ENCODE measurements at regions not wholly inside any gene's neighbourhood (a gene's known extent, or its start where the extent isn't known, plus 50 kb on each side); places are given as distances from the start of the nearest gene placed in this dataset.
"Not testable (repeated sequence)": the region's sequence is repeated elsewhere in the genome, so short reads cannot be mapped to it uniquely, and the experiment has no call there.

DNA sequence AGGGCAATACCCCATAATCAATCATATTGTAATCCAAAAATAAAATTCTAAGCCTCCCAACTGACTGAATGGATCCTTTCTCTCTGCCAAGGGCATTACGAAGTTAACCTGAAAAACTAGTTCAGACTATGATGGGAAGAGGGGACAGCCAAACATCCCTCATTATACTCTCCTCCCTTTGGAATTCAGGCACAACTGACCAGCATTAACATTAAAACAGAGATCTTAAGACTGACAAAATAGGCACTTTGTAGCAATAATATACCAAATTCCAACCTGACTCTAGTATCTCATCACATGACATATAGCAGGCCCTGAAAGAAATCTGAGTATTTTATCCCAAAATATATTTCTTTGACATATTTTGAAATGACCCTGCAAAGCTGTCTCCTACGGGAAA lies 55.0 kb upstream of the SPP1 start:
- Mint-ChIP-seq H3K4me1 (no peaks in the 10 kb centered on the region), H3K9me3 (no peaks in the 10 kb centered on the region), H3K36me3 (ENCODE audit: low read depth) (no peaks in the 10 kb centered on the region), H3K27me3 (peaks cover 8% of the 10 kb centered on the region), H3K4me3 (no peak overlapping the region), H3K27ac (no peak overlapping the region)
- ChIA-PET CTCF (interaction anchor here (1.1 kb wide), 1 partner anchor 53 kb away, joined by 3 read pairs; no protein-coding TSS in a partner anchor), POLR2A (no interaction called here)
- no peak for DNase-seq

DNA sequence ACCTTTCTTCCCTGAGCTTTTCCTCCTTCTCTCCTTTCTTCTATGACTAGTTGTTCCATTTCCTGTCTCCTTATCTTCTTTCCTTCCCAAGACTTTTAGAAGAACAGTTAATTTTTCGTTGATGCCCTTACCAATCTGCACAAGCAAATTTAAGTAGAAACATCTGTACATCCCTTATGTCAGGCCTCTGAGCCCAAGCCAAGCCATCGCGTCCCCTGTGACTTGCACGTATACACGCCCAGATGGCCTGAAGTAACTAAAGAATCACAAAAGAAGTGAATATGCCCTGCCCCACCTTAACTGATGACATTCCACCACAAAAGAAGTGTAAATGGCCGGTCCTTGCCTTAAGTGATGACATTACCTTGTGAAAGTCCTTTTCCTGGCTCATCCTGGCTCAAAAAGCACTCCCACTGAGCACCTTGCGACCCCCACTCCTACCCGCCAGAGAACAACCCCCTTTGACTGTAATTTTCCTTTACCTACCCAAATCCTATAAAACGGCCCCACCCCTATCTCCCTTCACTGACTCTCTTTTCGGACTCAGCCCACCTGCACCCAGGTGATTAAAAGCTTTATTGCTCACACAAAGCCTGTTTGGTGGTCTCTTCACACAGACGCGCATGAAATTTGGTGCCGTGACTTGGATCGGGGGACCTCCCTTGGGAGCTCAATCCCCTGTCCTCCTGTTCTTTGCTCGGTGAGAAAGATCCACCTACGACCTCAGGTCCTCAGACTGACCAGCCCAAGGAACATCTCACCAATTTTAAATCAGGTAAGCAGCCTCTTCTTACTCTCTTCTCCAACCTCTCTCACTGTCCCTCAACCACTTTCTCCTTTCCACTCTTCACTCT lies 53.7 kb upstream of the SPP1 start:
- CTCF ChIA-PET: interaction anchor here (1.1 kb wide), 1 partner anchor 52 kb away, joined by 3 read pairs; no protein-coding TSS in a partner anchor
- H3K4me3 Mint-ChIP-seq; H3K27ac Mint-ChIP-seq; DNase-seq; POLR2A ChIA-PET; H3K27me3 Mint-ChIP-seq; H3K4me1 Mint-ChIP-seq; H3K9me3 Mint-ChIP-seq; H3K36me3 Mint-ChIP-seq (ENCODE audit: low read depth): not testable (repeated sequence)

DNA sequence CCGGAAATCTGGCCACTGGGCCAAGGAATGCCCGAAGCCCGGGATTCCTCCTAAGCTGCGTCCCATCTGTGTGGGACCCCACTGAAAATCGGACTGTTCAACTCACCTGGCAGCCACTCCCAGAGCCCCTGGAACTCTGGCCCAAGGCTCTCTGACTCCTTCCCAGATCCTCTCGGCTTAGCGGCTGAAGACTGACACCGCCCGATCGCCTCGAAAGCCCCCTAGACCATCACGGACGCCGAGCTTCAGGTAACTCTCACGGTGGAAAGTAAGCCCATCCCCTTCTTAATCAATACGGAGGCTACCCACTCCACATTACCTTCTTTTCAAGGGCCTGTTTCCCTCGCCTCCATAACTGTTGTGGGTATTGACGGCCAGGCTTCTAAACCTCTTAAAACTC lies 51.4 kb upstream of the SPP1 start:
- CTCF ChIA-PET; DNase-seq; H3K4me3 Mint-ChIP-seq; H3K27me3 Mint-ChIP-seq; H3K9me3 Mint-ChIP-seq; H3K4me1 Mint-ChIP-seq; H3K27ac Mint-ChIP-seq; H3K36me3 Mint-ChIP-seq (ENCODE audit: low read depth); POLR2A ChIA-PET: not testable (repeated sequence)
